ENCODE measurements at regions not wholly inside any gene's neighbourhood (a gene's known extent, or its start where the extent isn't known, plus 50 kb on each side); places are given as distances from the start of the nearest gene placed in this dataset.
A peak's percentile ranks its signal among the peaks of the same experiment; 100 is the strongest.

DNA sequence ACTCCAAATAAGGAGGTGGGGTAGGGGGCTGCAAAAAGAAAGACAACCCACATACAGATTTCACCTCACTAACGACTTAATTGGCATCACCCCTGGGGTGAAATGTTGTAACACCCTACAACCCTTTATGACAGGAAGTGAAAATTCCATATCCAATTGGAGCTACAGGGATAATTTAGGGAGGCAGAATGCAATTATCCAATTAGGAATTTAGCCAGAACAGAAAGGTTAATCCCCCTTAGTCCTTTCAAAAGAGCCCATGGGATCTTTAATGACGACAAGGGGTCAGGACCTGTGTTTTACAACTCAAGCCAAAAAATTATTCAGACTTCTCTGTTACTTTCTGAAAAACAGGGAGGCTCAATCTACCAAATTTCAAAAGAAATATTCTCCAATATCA lies 1027.1 kb downstream of the TMEM182 start:
- no peak for TF ChIP-seq ZBTB7A (IDR thresholded peaks at IDR 0.05; ENCODE audit: low read depth)
- TF ChIP-seq EP300 (IDR thresholded peaks at IDR 0.05; ENCODE audit: borderline replicate concordance): no peak
- TF ChIP-seq CEBPB (IDR thresholded peaks at IDR 0.05): peak; percentile 59; the same call in 1 of the 2 replicates
- peak; percentile 20 for TF ChIP-seq FOXM1 (IDR thresholded peaks at IDR 0.05; ENCODE audit: borderline replicate concordance, low read depth)
- TF ChIP-seq, protein P1, sequence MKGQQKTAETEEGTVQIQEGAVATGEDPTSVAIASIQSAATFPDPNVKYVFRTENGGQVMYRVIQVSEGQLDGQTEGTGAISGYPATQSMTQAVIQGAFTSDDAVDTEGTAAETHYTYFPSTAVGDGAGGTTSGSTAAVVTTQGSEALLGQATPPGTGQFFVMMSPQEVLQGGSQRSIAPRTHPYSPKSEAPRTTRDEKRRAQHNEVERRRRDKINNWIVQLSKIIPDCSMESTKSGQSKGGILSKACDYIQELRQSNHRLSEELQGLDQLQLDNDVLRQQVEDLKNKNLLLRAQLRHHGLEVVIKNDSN (IDR thresholded peaks at IDR 0.05): no peak
- no peak for TF ChIP-seq NFIC (IDR thresholded peaks at IDR 0.05)
- no peak for TF ChIP-seq RAD21 (IDR thresholded peaks at IDR 0.05; ENCODE audit: low read depth)
- no peak for TF ChIP-seq EGR1 (IDR thresholded peaks at IDR 0.05)
- TF ChIP-seq, protein P2, sequence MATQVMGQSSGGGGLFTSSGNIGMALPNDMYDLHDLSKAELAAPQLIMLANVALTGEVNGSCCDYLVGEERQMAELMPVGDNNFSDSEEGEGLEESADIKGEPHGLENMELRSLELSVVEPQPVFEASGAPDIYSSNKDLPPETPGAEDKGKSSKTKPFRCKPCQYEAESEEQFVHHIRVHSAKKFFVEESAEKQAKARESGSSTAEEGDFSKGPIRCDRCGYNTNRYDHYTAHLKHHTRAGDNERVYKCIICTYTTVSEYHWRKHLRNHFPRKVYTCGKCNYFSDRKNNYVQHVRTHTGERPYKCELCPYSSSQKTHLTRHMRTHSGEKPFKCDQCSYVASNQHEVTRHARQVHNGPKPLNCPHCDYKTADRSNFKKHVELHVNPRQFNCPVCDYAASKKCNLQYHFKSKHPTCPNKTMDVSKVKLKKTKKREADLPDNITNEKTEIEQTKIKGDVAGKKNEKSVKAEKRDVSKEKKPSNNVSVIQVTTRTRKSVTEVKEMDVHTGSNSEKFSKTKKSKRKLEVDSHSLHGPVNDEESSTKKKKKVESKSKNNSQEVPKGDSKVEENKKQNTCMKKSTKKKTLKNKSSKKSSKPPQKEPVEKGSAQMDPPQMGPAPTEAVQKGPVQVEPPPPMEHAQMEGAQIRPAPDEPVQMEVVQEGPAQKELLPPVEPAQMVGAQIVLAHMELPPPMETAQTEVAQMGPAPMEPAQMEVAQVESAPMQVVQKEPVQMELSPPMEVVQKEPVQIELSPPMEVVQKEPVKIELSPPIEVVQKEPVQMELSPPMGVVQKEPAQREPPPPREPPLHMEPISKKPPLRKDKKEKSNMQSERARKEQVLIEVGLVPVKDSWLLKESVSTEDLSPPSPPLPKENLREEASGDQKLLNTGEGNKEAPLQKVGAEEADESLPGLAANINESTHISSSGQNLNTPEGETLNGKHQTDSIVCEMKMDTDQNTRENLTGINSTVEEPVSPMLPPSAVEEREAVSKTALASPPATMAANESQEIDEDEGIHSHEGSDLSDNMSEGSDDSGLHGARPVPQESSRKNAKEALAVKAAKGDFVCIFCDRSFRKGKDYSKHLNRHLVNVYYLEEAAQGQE (IDR thresholded peaks at IDR 0.05; ENCODE audit: low read depth): no peak
- no peak; the same call in 1 of the 2 replicates for TF ChIP-seq TEAD4 (IDR thresholded peaks at IDR 0.05)
- TF ChIP-seq CREB1 (IDR thresholded peaks at IDR 0.05; ENCODE audit: low read depth): no peak
- no peak for TF ChIP-seq TCF12 (IDR thresholded peaks at IDR 0.05; ENCODE audit: low read depth)
- TF ChIP-seq YY1 (IDR thresholded peaks at IDR 0.05; ENCODE audit: low read depth): no peak
- no peak for TF ChIP-seq TAF1 (IDR thresholded peaks at IDR 0.05; ENCODE audit: low read depth)
- TF ChIP-seq MAX (IDR thresholded peaks at IDR 0.05): no peak

DNA sequence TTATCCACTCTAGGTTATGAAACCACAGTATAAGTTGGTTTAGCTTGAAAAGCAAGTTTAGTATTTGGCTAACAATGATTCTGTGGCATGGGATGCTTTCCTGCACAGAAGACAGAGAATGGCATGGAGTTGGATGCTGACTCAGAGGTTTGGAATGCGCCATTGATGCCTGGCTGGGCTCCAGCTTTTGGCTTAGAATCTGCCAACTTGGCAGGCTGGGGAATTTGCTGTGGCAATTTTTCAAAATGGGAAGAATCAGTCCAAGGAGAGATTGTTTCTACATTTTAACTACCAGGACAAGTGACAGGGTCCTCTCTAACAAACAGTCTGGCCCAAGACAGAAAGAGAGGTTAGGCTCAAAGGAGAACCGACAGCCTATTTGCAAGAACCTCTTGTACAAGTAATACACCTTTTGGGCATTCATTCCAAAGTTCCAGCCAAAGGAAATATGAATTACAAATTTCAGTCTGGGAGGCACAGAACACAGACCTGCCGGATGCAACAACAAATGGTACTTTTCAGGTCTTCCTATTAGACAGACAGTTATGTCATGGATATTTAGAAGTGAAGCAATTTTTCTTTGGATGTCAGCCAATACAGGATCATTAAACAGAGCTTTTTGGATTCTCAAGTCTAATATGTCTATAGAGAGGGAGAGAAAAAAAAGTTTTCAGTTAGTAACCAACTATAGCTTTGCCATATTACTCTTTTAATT lies 1027.7 kb downstream of the TMEM182 start:
- TF ChIP-seq ZBTB7A (IDR thresholded peaks at IDR 0.05; ENCODE audit: low read depth) (no peak), CEBPB (IDR thresholded peaks at IDR 0.05) (peak; percentile 56), TEAD4 (IDR thresholded peaks at IDR 0.05) (peak; percentile 97), MAX (IDR thresholded peaks at IDR 0.05) (peak; percentile 27; the same call in 1 of the 2 replicates), RAD21 (IDR thresholded peaks at IDR 0.05; ENCODE audit: low read depth) (peak; percentile 25; the same call in 1 of the 2 replicates), FOXM1 (IDR thresholded peaks at IDR 0.05; ENCODE audit: borderline replicate concordance, low read depth) (peak; percentile 49), TCF12 (IDR thresholded peaks at IDR 0.05; ENCODE audit: low read depth) (peak; percentile 83), TAF1 (IDR thresholded peaks at IDR 0.05; ENCODE audit: low read depth) (no peak), NFIC (IDR thresholded peaks at IDR 0.05) (peak; percentile 97), YY1 (IDR thresholded peaks at IDR 0.05; ENCODE audit: low read depth) (peak; percentile 60; the same call in 1 of the 2 replicates), EP300 (IDR thresholded peaks at IDR 0.05; ENCODE audit: borderline replicate concordance) (peak; percentile 74; the same call in 1 of the 2 replicates)
- TF ChIP-seq, protein P2 (IDR thresholded peaks at IDR 0.05; ENCODE audit: low read depth): no peak

- TF ChIP-seq EP300 (IDR thresholded peaks at IDR 0.05; ENCODE audit: borderline replicate concordance) (no peak), NFIC (IDR thresholded peaks at IDR 0.05) (no peak), RAD21 (IDR thresholded peaks at IDR 0.05; ENCODE audit: low read depth) (no peak), FOXM1 (IDR thresholded peaks at IDR 0.05; ENCODE audit: borderline replicate concordance, low read depth) (no peak)
These were observed 1030.2 kb downstream of the TMEM182 start for GRCh38 chr2:103792042-103792441.

DNA sequence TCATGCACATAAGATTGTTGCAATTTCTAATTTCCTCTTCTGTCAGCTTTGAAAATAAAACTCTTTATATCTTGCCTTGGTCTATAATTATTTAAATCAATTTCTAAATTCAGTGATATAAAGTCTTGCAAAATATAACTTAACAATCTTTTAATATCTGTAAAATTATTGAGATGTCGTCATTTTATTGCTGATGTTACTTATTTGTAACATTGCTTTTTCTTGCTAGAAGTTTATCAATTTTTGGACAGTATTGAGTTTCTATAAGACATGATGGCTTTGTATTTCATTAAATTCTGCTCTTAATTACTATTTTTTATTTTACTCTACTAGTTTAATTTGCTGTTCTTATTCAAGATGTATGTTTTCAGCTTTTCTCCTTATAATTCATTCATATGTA lies 1036.5 kb downstream of the TMEM182 start:
- TF ChIP-seq TCF12 (IDR thresholded peaks at IDR 0.05; ENCODE audit: low read depth): no peak
- TF ChIP-seq YY1 (IDR thresholded peaks at IDR 0.05; ENCODE audit: low read depth): no peak
- TF ChIP-seq TEAD4 (IDR thresholded peaks at IDR 0.05): no peak
- TF ChIP-seq FOXM1 (IDR thresholded peaks at IDR 0.05; ENCODE audit: borderline replicate concordance, low read depth): no peak

DNA sequence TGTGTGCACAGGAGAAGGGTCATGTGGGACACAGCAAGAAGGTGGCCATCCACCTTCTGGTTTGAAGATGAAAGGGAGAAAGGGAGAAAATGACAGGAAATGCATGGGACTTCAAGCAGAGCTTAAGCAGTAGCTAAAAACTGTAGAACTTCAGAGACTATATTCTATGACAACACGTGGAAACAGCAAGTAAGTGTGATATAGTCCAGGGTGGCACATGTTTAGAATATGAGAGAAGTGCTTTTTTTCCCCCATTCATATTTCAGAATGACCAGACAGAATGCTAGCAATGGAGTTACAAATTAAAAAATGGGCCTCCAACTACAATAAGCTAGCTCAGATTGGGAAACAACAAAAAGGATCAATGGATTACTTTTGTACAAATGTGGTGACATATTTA lies 1042.2 kb downstream of the TMEM182 start:
- TF ChIP-seq TAF1 (IDR thresholded peaks at IDR 0.05; ENCODE audit: low read depth): no peak
- TF ChIP-seq TEAD4 (IDR thresholded peaks at IDR 0.05): no peak
- no peak for TF ChIP-seq NFIC (IDR thresholded peaks at IDR 0.05)
- TF ChIP-seq MAX (IDR thresholded peaks at IDR 0.05): no peak
- TF ChIP-seq FOXM1 (IDR thresholded peaks at IDR 0.05; ENCODE audit: borderline replicate concordance, low read depth): no peak
- no peak for TF ChIP-seq EGR1 (IDR thresholded peaks at IDR 0.05)
- no peak for TF ChIP-seq TCF12 (IDR thresholded peaks at IDR 0.05; ENCODE audit: low read depth)
- TF ChIP-seq RAD21 (IDR thresholded peaks at IDR 0.05; ENCODE audit: low read depth): no peak
- no peak for TF ChIP-seq ZBTB7A (IDR thresholded peaks at IDR 0.05; ENCODE audit: low read depth)
- TF ChIP-seq CEBPB (IDR thresholded peaks at IDR 0.05): no peak
- TF ChIP-seq CREB1 (IDR thresholded peaks at IDR 0.05; ENCODE audit: low read depth): no peak
- no peak for TF ChIP-seq EP300 (IDR thresholded peaks at IDR 0.05; ENCODE audit: borderline replicate concordance)
- TF ChIP-seq, protein P1 (IDR thresholded peaks at IDR 0.05): no peak
- TF ChIP-seq YY1 (IDR thresholded peaks at IDR 0.05; ENCODE audit: low read depth): no peak
- TF ChIP-seq, protein P2 (IDR thresholded peaks at IDR 0.05; ENCODE audit: low read depth): no peak
